ENCODE measurements at regions not wholly inside any gene's neighbourhood (a gene's known extent, or its start where the extent isn't known, plus 50 kb on each side); places are given as distances from the start of the nearest gene placed in this dataset.
"Not testable (repeated sequence)": the region's sequence is repeated elsewhere in the genome, so short reads cannot be mapped to it uniquely, and the experiment has no call there.

DNA sequence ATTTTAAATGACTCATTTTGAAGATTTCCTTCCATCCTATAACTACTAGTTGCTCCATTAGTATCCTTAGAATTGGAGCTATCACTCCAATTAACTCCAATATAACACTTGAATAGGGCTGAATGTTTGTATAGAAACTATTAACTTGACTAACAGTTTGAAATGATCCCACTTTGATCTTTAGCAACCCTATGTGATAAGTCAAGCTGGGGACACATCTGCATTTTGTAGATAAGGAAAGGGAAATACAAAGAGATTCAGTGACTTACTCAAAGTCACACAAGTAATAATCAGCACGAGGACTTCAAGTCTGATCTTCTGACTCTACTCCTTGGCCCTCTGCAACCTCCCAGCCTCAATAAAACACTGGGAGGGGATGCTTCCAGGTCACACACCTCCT lies 101.1 kb downstream of the TMEM215 start:
- FAIRE-seq = no peak
- no peak overlapping the region for H3K27ac ChIP-seq (ENCODE audit: control insufficient read depth, insufficient read depth, low read length)
- no peak overlapping the region for H3K9ac ChIP-seq (ENCODE audit: control insufficient read depth, extremely low read depth, insufficient read depth, low read length)
- H3K4me3 ChIP-seq (ENCODE audit: control insufficient read depth in 2 of 3, extremely low read depth in 1 of 3, insufficient read depth in 2 of 3, low read depth in 1 of 3, low read length in 3 of 3) = no peak overlapping the region
- H3K9me1 ChIP-seq (ENCODE audit: control insufficient read depth, extremely low read depth, insufficient read depth, low read length) = no peaks in the 10 kb centered on the region
- TF ChIP-seq, protein P1, sequence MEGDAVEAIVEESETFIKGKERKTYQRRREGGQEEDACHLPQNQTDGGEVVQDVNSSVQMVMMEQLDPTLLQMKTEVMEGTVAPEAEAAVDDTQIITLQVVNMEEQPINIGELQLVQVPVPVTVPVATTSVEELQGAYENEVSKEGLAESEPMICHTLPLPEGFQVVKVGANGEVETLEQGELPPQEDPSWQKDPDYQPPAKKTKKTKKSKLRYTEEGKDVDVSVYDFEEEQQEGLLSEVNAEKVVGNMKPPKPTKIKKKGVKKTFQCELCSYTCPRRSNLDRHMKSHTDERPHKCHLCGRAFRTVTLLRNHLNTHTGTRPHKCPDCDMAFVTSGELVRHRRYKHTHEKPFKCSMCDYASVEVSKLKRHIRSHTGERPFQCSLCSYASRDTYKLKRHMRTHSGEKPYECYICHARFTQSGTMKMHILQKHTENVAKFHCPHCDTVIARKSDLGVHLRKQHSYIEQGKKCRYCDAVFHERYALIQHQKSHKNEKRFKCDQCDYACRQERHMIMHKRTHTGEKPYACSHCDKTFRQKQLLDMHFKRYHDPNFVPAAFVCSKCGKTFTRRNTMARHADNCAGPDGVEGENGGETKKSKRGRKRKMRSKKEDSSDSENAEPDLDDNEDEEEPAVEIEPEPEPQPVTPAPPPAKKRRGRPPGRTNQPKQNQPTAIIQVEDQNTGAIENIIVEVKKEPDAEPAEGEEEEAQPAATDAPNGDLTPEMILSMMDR (optimal IDR thresholded peaks at IDR 0.05 in 1 of 3, IDR thresholded peaks at IDR 0.05 in 1 of 3, conservative IDR thresholded peaks at IDR 0.05 in 1 of 3; ENCODE audit: extremely low read depth in 1 of 3, insufficient read depth in 2 of 3, low read length in 3 of 3) = no peak
- TF ChIP-seq EZH2 (IDR thresholded peaks at IDR 0.05; ENCODE audit: low read length) = no peak
- H3K79me2 ChIP-seq (ENCODE audit: control insufficient read depth, insufficient read depth, low read length) = no peaks in the 10 kb centered on the region
- no peak overlapping the region for H3K4me2 ChIP-seq (ENCODE audit: control insufficient read depth, extremely low read depth, insufficient read depth, low read depth, low read length)
- H3K9me3 ChIP-seq (ENCODE audit: control insufficient read depth, low read depth, low read length) = no peaks in the 10 kb centered on the region
- no peaks in the 10 kb centered on the region for H3K27me3 ChIP-seq (ENCODE audit: control insufficient read depth, extremely low read depth, insufficient read depth, low read length)
- no peaks in the 10 kb centered on the region for H3K36me3 ChIP-seq (ENCODE audit: control insufficient read depth in 2 of 2, extremely low read depth in 1 of 2, insufficient read depth in 2 of 2, low read length in 2 of 2)
- H4K20me1 ChIP-seq (ENCODE audit: control insufficient read depth, extremely low read depth, insufficient read depth, low read length) = no peaks in the 10 kb centered on the region
- H3K4me1 ChIP-seq (ENCODE audit: control insufficient read depth, extremely low read depth, insufficient read depth, low read length) = no peaks in the 10 kb centered on the region
- no peak overlapping the region for H2AFZ ChIP-seq (ENCODE audit: control insufficient read depth, low read length)
- no peak for DNase-seq (ENCODE audit: low read depth, low spot score)
- dilution Hi-C loops (cut with MboI; ENCODE audit: extremely low pct_ligation_motif_present, low sequenced_read_pairs) = no loop called here

DNA sequence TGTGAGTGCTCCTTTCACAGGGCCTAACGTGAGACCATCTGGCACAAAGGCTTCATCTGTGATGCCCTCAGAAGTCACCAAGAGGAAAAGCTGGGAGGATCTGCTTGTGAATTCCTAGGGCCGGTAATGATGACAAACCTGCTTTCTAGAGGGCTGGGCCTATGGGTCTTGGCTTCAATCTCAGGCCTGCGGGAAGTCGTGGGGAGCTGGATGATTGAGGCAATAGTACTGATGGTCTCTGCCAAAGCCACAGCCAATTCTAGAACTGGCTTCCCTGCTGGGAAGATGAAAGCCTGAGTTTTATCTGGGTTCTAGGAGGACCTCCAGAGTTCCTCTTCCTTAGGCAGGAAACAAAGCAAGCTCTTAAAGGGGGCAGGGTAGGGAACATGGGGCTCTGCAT lies 102.7 kb downstream of the TMEM215 start:
- no peaks in the 10 kb centered on the region for H3K79me2 ChIP-seq (ENCODE audit: control insufficient read depth, insufficient read depth, low read length)
- H2AFZ ChIP-seq (ENCODE audit: control insufficient read depth, low read length) = no peak overlapping the region
- H3K4me2 ChIP-seq (ENCODE audit: control insufficient read depth, extremely low read depth, insufficient read depth, low read depth, low read length) = no peak overlapping the region
- no peak for DNase-seq (ENCODE audit: low read depth, low spot score)
- no peak for TF ChIP-seq EZH2 (IDR thresholded peaks at IDR 0.05; ENCODE audit: low read length)
- TF ChIP-seq, protein P1 (optimal IDR thresholded peaks at IDR 0.05 in 1 of 3, IDR thresholded peaks at IDR 0.05 in 1 of 3, conservative IDR thresholded peaks at IDR 0.05 in 1 of 3; ENCODE audit: extremely low read depth in 1 of 3, insufficient read depth in 2 of 3, low read length in 3 of 3) = no peak
- H3K9me1 ChIP-seq (ENCODE audit: control insufficient read depth, extremely low read depth, insufficient read depth, low read length) = no peaks in the 10 kb centered on the region
- no peak overlapping the region for H3K27ac ChIP-seq (ENCODE audit: control insufficient read depth, insufficient read depth, low read length)
- no peaks in the 10 kb centered on the region for H3K9me3 ChIP-seq (ENCODE audit: control insufficient read depth, low read depth, low read length)
- H3K27me3 ChIP-seq (ENCODE audit: control insufficient read depth, extremely low read depth, insufficient read depth, low read length) = no peaks in the 10 kb centered on the region
- no peaks in the 10 kb centered on the region for H3K36me3 ChIP-seq (ENCODE audit: control insufficient read depth in 2 of 2, extremely low read depth in 1 of 2, insufficient read depth in 2 of 2, low read length in 2 of 2)
- H3K9ac ChIP-seq (ENCODE audit: control insufficient read depth, extremely low read depth, insufficient read depth, low read length) = no peak overlapping the region
- FAIRE-seq = no peak
- H4K20me1 ChIP-seq (ENCODE audit: control insufficient read depth, extremely low read depth, insufficient read depth, low read length) = no peaks in the 10 kb centered on the region
- no peak overlapping the region for H3K4me3 ChIP-seq (ENCODE audit: control insufficient read depth in 2 of 3, extremely low read depth in 1 of 3, insufficient read depth in 2 of 3, low read depth in 1 of 3, low read length in 3 of 3)
- dilution Hi-C loops (cut with MboI; ENCODE audit: extremely low pct_ligation_motif_present, low sequenced_read_pairs) = no loop called here
- no peaks in the 10 kb centered on the region for H3K4me1 ChIP-seq (ENCODE audit: control insufficient read depth, extremely low read depth, insufficient read depth, low read length)

DNA sequence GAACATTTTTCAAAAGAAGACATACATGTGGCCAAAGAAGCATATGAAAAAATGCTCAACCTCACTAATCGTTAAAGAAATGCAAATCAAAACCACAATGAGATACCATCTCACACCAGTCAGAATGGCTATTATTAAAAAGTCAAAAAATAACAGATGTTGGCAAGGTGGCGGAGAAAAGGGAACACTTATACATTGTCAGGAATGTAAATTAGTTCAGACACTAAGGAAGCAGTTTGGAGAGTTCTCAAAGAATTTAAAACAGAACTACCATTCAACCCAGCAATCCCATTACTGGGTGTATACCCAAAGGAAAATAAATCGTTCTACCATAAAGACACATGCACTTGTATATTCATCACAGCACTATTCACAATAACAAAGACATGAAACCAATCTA lies 106.9 kb downstream of the APTX start:
- H3K27ac ChIP-seq (ENCODE audit: control insufficient read depth, insufficient read depth, low read length); H3K27me3 ChIP-seq (ENCODE audit: control insufficient read depth, extremely low read depth, insufficient read depth, low read length); H3K4me2 ChIP-seq (ENCODE audit: control insufficient read depth, extremely low read depth, insufficient read depth, low read depth, low read length); H3K9me3 ChIP-seq (ENCODE audit: control insufficient read depth, low read depth, low read length); H3K4me1 ChIP-seq (ENCODE audit: control insufficient read depth, extremely low read depth, insufficient read depth, low read length); DNase-seq (ENCODE audit: low read depth, low spot score); H2AFZ ChIP-seq (ENCODE audit: control insufficient read depth, low read length); H3K4me3 ChIP-seq (ENCODE audit: control insufficient read depth in 2 of 3, extremely low read depth in 1 of 3, insufficient read depth in 2 of 3, low read depth in 1 of 3, low read length in 3 of 3); dilution Hi-C loops (cut with MboI; ENCODE audit: extremely low pct_ligation_motif_present, low sequenced_read_pairs); H4K20me1 ChIP-seq (ENCODE audit: control insufficient read depth, extremely low read depth, insufficient read depth, low read length); H3K36me3 ChIP-seq (ENCODE audit: control insufficient read depth in 2 of 2, extremely low read depth in 1 of 2, insufficient read depth in 2 of 2, low read length in 2 of 2); H3K9ac ChIP-seq (ENCODE audit: control insufficient read depth, extremely low read depth, insufficient read depth, low read length); H3K9me1 ChIP-seq (ENCODE audit: control insufficient read depth, extremely low read depth, insufficient read depth, low read length); H3K79me2 ChIP-seq (ENCODE audit: control insufficient read depth, insufficient read depth, low read length); FAIRE-seq: not testable (repeated sequence)

Measured in keratinocyte (primary cell).